Adrenal gland (tissue), 9 donors: ENCODE measurements at regions not wholly inside any gene's neighbourhood (a gene's known extent, or its start where the extent isn't known, plus 50 kb on each side); places are given as distances from the start of the nearest gene placed in this dataset.

Source experiments
- DNase-seq, 7 donors: peaks; one replicate each; pipeline ENCODE4 v3.0.0-alpha.2; 2019 to 2020
- H3K27ac ChIP-seq, 5 donors: fragments of 200-600 bp; sonication (generic) in 4 of 5; 1 replicate in 3 of 5; 2 replicates in 2 of 5; pipeline versions ENCODE4 v1.5.1 to v1.8.0; 2016 to 2020; ENCODE audit warnings: mild to moderate bottlenecking in 1 of 5
- H3K27me3 ChIP-seq: fragments of 200-600 bp; 2 replicates; pipeline ENCODE4 v1.8.0; 2021
- H3K36me3 ChIP-seq, 2 donors: fragments of 200-600 bp; replicated peaks in 1 of 2; 1 replicate in 1 of 2; 2 replicates in 1 of 2; pipeline versions ENCODE4 v1.5.1 to v1.8.0; 2018 to 2022
- H3K4me1 ChIP-seq, 2 donors: fragments of 200-600 bp; replicated peaks in 1 of 2; 1 replicate in 1 of 2; 2 replicates in 1 of 2; pipeline versions ENCODE4 v1.5.1 to v1.8.0; 2018 to 2021
- H3K4me3 ChIP-seq, 4 donors: fragments of 200-600 bp; sonication (generic) in 3 of 4; one replicate each; pipeline ENCODE4 v1.5.1; 2016 to 2018
- H3K9me3 ChIP-seq, 3 donors: fragments of 200-600 bp; sonication (generic) in 1 of 3; replicated peaks in 1 of 3; 1 replicate in 2 of 3; 2 replicates in 1 of 3; pipeline versions ENCODE4 v1.5.1 to v1.8.0; 2016 to 2021
- POLR2A ChIP-seq, 2 donors: fragments of 450-650 bp; IDR thresholded peaks; one replicate each; pipeline ENCODE4 v1.6.1; 2017; ENCODE audit warnings: antibody characterized with exemption in 2 of 2, mild to moderate bottlenecking in 2 of 2, moderate library complexity in 1 of 2
- WGBS, 4 donors: extraction: QIAGEN DNeasy Blood & Tissue Kit in 2 of 4; methylation state at CpG; one replicate each; pipeline versions ENCODE4 v1.1.5 to v1.1.7; 2013 to 2017; 5-methylcytosine and 5-hydroxymethylcytosine counted together
- intact Hi-C, 2 donors: fragments of 100-400 bp; cut with DNase I; formaldehyde crosslinking; loops; one replicate each; pipeline versions ENCODE4 v1.14.1 to v1.15.0; 2022 to 2023
- TF ChIP-seq, protein P1 (sequence below), 6 experiments: fragments of 450-650 bp in 4 of 6; fragments of 200-600 bp in 2 of 6; sonication (generic) in 1 of 6; IDR thresholded peaks; 1 replicate in 5 of 6; 2 replicates in 1 of 6; pipeline versions ENCODE4 v1.5.1 to v1.8.0; 2016 to 2021; ENCODE audit warnings: antibody characterized with exemption in 6 of 6, mild to moderate bottlenecking in 2 of 6, moderate library complexity in 1 of 6
- donor health status: healthy with polysubstance abuse.
- donor health status: Bipolar disorder and iron deficiency.
- donor health status: DM: yes; HTN: yes; CAD: no.
- donor health status: DM: no; HTN: no; CAD: no.
- donor health status: DM: no; HTN: no; CAD: no.

DNA sequence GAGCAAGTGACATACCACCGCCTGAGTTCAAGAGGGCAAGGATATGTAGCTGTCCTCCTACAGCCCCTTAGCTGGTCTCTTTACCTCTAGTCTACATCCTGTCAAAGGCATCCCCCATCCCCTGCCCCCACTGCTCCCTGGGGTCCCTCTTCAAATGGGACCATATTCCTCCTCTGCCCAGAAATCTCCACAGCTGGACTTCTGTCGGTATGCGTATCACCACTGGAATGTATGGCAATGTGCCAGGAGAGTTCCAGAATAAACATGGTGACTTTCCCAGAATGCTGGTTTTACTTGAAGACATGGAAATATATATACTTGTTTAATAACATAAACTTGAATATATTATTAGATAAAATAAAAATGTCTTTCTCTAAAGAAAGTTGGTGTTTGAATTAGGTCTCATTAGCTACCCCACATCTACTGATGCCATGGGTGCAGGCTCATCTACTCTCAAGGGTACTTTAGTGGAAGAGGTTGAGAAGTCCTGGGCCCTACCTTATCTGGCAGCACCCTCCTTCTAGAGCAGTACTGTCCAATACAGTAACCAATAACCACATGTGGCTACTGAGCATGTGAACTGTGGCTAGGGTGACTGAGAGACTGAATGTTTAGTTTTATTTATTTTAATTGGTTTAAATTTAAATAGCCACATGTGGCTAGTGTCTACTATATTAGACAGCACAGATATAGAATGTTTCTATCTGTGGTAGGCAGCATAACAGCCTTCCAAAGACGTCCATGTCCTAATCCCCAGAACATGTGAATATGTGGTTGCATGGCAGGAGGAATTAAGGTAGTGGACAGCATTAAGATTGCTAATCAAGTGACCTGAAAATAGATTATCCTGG, 181.7 kb upstream of the SLC30A5 start:
- no peak overlapping the region for H3K27ac ChIP-seq
- H3K4me3 ChIP-seq = no peak overlapping the region
- no peaks in the 10 kb centered on the region for H3K4me1 ChIP-seq
- H3K27me3 ChIP-seq = no peaks in the 10 kb centered on the region
- DNase-seq = peak in 2 of 7 donors; percentile 3 to 21
- intact Hi-C loops = no loop called here
- TF ChIP-seq, protein P1, sequence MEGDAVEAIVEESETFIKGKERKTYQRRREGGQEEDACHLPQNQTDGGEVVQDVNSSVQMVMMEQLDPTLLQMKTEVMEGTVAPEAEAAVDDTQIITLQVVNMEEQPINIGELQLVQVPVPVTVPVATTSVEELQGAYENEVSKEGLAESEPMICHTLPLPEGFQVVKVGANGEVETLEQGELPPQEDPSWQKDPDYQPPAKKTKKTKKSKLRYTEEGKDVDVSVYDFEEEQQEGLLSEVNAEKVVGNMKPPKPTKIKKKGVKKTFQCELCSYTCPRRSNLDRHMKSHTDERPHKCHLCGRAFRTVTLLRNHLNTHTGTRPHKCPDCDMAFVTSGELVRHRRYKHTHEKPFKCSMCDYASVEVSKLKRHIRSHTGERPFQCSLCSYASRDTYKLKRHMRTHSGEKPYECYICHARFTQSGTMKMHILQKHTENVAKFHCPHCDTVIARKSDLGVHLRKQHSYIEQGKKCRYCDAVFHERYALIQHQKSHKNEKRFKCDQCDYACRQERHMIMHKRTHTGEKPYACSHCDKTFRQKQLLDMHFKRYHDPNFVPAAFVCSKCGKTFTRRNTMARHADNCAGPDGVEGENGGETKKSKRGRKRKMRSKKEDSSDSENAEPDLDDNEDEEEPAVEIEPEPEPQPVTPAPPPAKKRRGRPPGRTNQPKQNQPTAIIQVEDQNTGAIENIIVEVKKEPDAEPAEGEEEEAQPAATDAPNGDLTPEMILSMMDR (IDR thresholded peaks at IDR 0.05) = no peak
- no peak for TF ChIP-seq POLR2A (IDR thresholded peaks at IDR 0.05)
- no peaks in the 10 kb centered on the region for H3K9me3 ChIP-seq
- 77 to 83% (median 80%) methylated on average over 4 of the region's 4 CpGs for WGBS, 4 donors
- H3K36me3 ChIP-seq = no peaks in the 10 kb centered on the region

GRCh38 chr5:68915079-68915478, 178.7 kb upstream of the SLC30A5 start:
- Histone ChIP-seq H3K27me3 (no peaks in the 10 kb centered on the region), H3K4me3 (no peak overlapping the region), H3K9me3 (no peaks in the 10 kb centered on the region), H3K27ac (no peak overlapping the region), H3K4me1 (no peaks in the 10 kb centered on the region), H3K36me3 (no peaks in the 10 kb centered on the region)
- WGBS, 4 donors = 46 to 94% (median 87%) methylated on average over 1 of the region's 1 CpG
- no peak for TF ChIP-seq POLR2A (IDR thresholded peaks at IDR 0.05)
- TF ChIP-seq, protein P1 (IDR thresholded peaks at IDR 0.05) = no peak
- DNase-seq = no peak
- intact Hi-C loops = no loop called here

DNA sequence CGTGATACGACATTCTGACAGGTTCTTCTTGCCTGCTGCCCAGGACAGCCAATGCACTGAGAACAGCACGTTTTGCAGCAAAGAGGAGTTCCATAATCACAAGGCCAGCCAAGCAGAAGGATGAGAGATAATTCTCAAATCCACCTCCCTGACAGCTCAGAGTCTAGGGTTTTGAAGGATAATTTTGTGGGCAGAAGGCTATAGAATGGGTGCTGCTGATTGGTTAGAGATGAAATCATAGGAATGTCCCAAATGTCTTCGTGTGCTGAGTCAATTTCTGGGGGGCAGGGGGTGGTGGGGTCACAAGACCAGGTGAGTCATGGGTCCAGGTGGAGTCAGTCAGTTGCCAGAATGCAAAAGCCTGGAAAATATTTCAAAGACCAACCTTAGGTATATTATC, 175.5 kb upstream of the SLC30A5 start:
- no peak overlapping the region for H3K4me3 ChIP-seq
- intact Hi-C loops = no loop called here
- H3K9me3 ChIP-seq = no peaks in the 10 kb centered on the region
- no peaks in the 10 kb centered on the region for H3K4me1 ChIP-seq
- 67 to 86% (median 79%) methylated on average over 4 of the region's 4 CpGs for WGBS, 4 donors
- DNase-seq = no peak
- H3K27ac ChIP-seq = no peak overlapping the region
- TF ChIP-seq POLR2A (IDR thresholded peaks at IDR 0.05) = no peak
- TF ChIP-seq, protein P1 (IDR thresholded peaks at IDR 0.05) = no peak
- no peaks in the 10 kb centered on the region for H3K27me3 ChIP-seq
- H3K36me3 ChIP-seq = no peaks in the 10 kb centered on the region

GRCh38 chr5:68919988-68920490, 173.8 kb upstream of the SLC30A5 start:
- no peak overlapping the region for H3K27ac ChIP-seq
- H3K27me3 ChIP-seq = no peaks in the 10 kb centered on the region
- TF ChIP-seq POLR2A (IDR thresholded peaks at IDR 0.05) = no peak
- TF ChIP-seq, protein P1 (IDR thresholded peaks at IDR 0.05) = no peak
- WGBS, 4 donors = 64 to 92% (median 70%) methylated on average over 3 of the region's 3 CpGs
- intact Hi-C loops = no loop called here
- no peak overlapping the region for H3K4me3 ChIP-seq
- H3K4me1 ChIP-seq = no peaks in the 10 kb centered on the region
- no peaks in the 10 kb centered on the region for H3K9me3 ChIP-seq
- DNase-seq = no peak
- H3K36me3 ChIP-seq = no peaks in the 10 kb centered on the region
